Fibroblast of lung (primary cell): ENCODE measurements at regions not wholly inside any gene's neighbourhood (a gene's known extent, or its start where the extent isn't known, plus 50 kb on each side); places are given as distances from the start of the nearest gene placed in this dataset.
"Not testable (repeated sequence)": the region's sequence is repeated elsewhere in the genome, so short reads cannot be mapped to it uniquely, and the experiment has no call there.

ENCODE experiments used
- DNase-seq, 2 donors: peaks; one replicate each; pipeline versions ENCODE4 v3.0.0 to v3.0.0-alpha.2; 2010; ENCODE audit warnings: low read depth in 2 of 2
- H2AFZ ChIP-seq: 2 replicates; pipeline ENCODE4 v1.5.1; 2012; ENCODE audit warnings: low read length, control low read depth, inconsistent platforms
- H3K27ac ChIP-seq: 2 replicates; pipeline ENCODE4 v1.5.1; 2011; ENCODE audit warnings: low read length, control low read depth; ENCODE audit not compliant: insufficient read depth
- H3K27me3 ChIP-seq: 2 replicates; pipeline ENCODE4 v1.5.1; 2011; ENCODE audit warnings: mild to moderate bottlenecking, low read length; ENCODE audit not compliant: control insufficient read depth, insufficient read depth
- H3K36me3 ChIP-seq: 2 replicates; pipeline ENCODE4 v1.5.1; 2011; ENCODE audit warnings: low read length; ENCODE audit not compliant: control insufficient read depth, insufficient read depth
- H3K4me1 ChIP-seq: 2 replicates; pipeline ENCODE4 v1.5.1; 2011; ENCODE audit warnings: low read length; ENCODE audit not compliant: control insufficient read depth, insufficient read depth; ENCODE audit errors: extremely low read depth
- H3K4me2 ChIP-seq: 2 replicates; pipeline ENCODE4 v1.5.1; 2011; ENCODE audit warnings: low read length, control low read depth; ENCODE audit not compliant: insufficient read depth; ENCODE audit errors: extremely low read depth
- H3K4me3 ChIP-seq, 4 experiments: fragments of 200-600 bp in 1 of 4; sonication (generic) in 1 of 4; replicated peaks in 1 of 4; 2 replicates each; pipeline ENCODE4 v1.5.1; 2011 to 2016; ENCODE audit warnings: low read length in 4 of 4, low read depth in 3 of 4, mild to moderate bottlenecking in 3 of 4, control low read depth in 2 of 4, inconsistent platforms in 1 of 4, mixed read lengths in 1 of 4; ENCODE audit not compliant: insufficient read depth in 1 of 4; ENCODE audit errors: control extremely low read depth in 1 of 4
- H3K79me2 ChIP-seq: 2 replicates; pipeline ENCODE4 v1.5.1; 2012; ENCODE audit warnings: mild to moderate bottlenecking, low read length, inconsistent platforms; ENCODE audit not compliant: control insufficient read depth, insufficient read depth
- H3K9ac ChIP-seq: 2 replicates; pipeline ENCODE4 v1.5.1; 2011; ENCODE audit warnings: mild to moderate bottlenecking, low read length, control low read depth; ENCODE audit not compliant: insufficient read depth
- H3K9me3 ChIP-seq: 2 replicates; pipeline ENCODE4 v1.5.1; 2012; ENCODE audit warnings: low read depth, low read length; ENCODE audit not compliant: control insufficient read depth, insufficient read depth
- H4K20me1 ChIP-seq: 2 replicates; pipeline ENCODE4 v1.5.1; 2011; ENCODE audit warnings: low read length; ENCODE audit not compliant: control insufficient read depth, insufficient read depth; ENCODE audit errors: extremely low read depth
- CTCF ChIP-seq, 2 donors: IDR thresholded peaks in 1 of 2; conservative IDR thresholded peaks in 1 of 2; 1 replicate in 1 of 2; 2 replicates in 1 of 2; pipeline ENCODE4 v1.5.1; 2011 to 2012; ENCODE audit warnings: low read length in 2 of 2, control low read depth in 1 of 2, inconsistent platforms in 1 of 2, low read depth in 1 of 2, mild to moderate bottlenecking in 1 of 2
- EZH2 ChIP-seq: IDR thresholded peaks from 2 replicates; pipeline ENCODE4 v1.5.1; 2012; ENCODE audit warnings: low read length, control low read depth, mild to moderate bottlenecking; ENCODE audit errors: missing control alignments

- H4K20me1 ChIP-seq: no peaks in the 10 kb centered on the region
- DNase-seq: no peak
- no peaks in the 10 kb centered on the region for H3K79me2 ChIP-seq
- no peak overlapping the region for H3K9ac ChIP-seq
- peaks cover 3% of the 10 kb centered on the region for H3K27me3 ChIP-seq
- H3K36me3 ChIP-seq: no peaks in the 10 kb centered on the region
- H2AFZ ChIP-seq: no peak overlapping the region
- H3K9me3 ChIP-seq: no peaks in the 10 kb centered on the region
- TF ChIP-seq EZH2: no peak
- H3K4me1 ChIP-seq: no peaks in the 10 kb centered on the region
- H3K4me2 ChIP-seq: no peak overlapping the region
- H3K4me3 ChIP-seq: no peak overlapping the region
- H3K27ac ChIP-seq: no peak overlapping the region
These were observed 142.9 kb upstream of the ANKRD28 start for GRCh38 chr3:15940641-15941040.

DNA sequence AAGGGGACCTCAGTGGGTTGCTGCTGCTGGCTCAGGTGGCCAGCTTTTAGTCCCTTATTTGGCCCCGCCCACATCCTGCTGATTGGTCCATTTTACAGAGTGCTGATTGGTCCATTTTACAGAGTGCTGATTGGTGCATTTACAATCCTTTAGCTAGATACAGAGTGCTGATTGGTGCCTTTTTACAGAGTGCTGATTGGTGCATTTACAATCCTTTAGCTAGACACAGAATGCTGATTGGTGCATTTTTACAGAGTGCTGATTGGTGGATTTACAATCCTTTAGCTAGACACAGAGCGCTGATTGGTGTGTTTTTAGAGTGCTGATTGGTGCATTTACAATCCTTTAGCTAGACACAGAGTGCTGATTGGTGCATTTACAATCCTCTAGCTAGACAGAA lies 143.7 kb upstream of the ANKRD28 start:
- H3K27ac ChIP-seq, H3K9me3 ChIP-seq, H3K79me2 ChIP-seq, DNase-seq, H4K20me1 ChIP-seq, H3K4me1 ChIP-seq, H3K36me3 ChIP-seq, H3K4me3 ChIP-seq, H2AFZ ChIP-seq, H3K27me3 ChIP-seq, H3K4me2 ChIP-seq, H3K9ac ChIP-seq: not testable (repeated sequence)

DNA sequence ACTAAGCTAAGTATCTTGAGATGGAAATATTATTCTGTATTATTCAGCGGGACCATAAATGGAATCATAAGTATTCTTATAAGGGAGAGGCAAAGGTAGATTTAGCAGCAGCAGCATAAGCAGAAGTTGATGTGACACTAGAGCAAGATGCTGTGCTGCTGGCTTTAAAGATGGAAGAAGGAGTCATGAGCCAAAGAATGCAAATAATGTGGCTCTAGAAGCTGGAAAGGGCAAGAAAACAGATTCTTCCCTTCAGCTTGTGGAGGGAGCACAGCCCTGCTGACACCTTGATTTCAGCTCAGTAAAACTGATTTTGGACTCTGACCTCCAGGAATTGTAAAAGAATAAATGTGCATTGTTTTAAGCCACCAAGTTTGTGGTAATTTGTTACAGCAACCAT lies 144.2 kb upstream of the ANKRD28 start:
- Histone ChIP-seq H3K27me3 (peaks cover 3% of the 10 kb centered on the region), H3K4me1 (no peaks in the 10 kb centered on the region), H2AFZ (no peak overlapping the region), H3K27ac (no peak overlapping the region), H4K20me1 (no peaks in the 10 kb centered on the region), H3K4me2 (no peak overlapping the region), H3K9me3 (no peaks in the 10 kb centered on the region), H3K79me2 (no peaks in the 10 kb centered on the region), H3K9ac (no peak overlapping the region), H3K4me3 (no peak overlapping the region), H3K36me3 (no peaks in the 10 kb centered on the region)
- no peak for TF ChIP-seq EZH2
- TF ChIP-seq CTCF (conservative IDR thresholded peaks at IDR 0.05 in 1 of 2, IDR thresholded peaks at IDR 0.05 in 1 of 2; ENCODE audit: low read depth in 1 of 2, low read length in 2 of 2): no peak
- peak in 1 of 2 donors; percentile 32 for DNase-seq

GRCh38 chr3:15942462-15942861 lies 144.7 kb upstream of the ANKRD28 start:
- Histone ChIP-seq H3K9me3 (no peaks in the 10 kb centered on the region), H2AFZ (no peak overlapping the region), H3K9ac (no peak overlapping the region), H3K4me3 (no peak overlapping the region), H3K4me2 (no peak overlapping the region), H3K79me2 (no peaks in the 10 kb centered on the region), H3K27me3 (peaks cover 3% of the 10 kb centered on the region), H3K4me1 (no peaks in the 10 kb centered on the region), H3K36me3 (no peaks in the 10 kb centered on the region), H3K27ac (no peak overlapping the region), H4K20me1 (no peaks in the 10 kb centered on the region)
- TF ChIP-seq EZH2 (no peak), CTCF (conservative IDR thresholded peaks at IDR 0.05 in 1 of 2, IDR thresholded peaks at IDR 0.05 in 1 of 2; ENCODE audit: low read depth in 1 of 2, low read length in 2 of 2) (no peak)
- DNase-seq: no peak
